NCI-H187 treated with DMSO at 0.1 percent for 48 hours (cell line): ENCODE measurements at regions not wholly inside any gene's neighbourhood (a gene's known extent, or its start where the extent isn't known, plus 50 kb on each side); places are given as distances from the start of the nearest gene placed in this dataset.

ENCODE experiments used
- DNase-seq: peaks from one replicate; lab custom pipeline; 2025; lab: John Stamatoyannopoulos, UW

GRCh38 chr1:117260761-117261423 lies 50.2 kb upstream of the VTCN1 start:
- no peak for DNase-seq
